DND-41 (cell line): ENCODE measurements at regions not wholly inside any gene's neighbourhood (a gene's known extent, or its start where the extent isn't known, plus 50 kb on each side); places are given as distances from the start of the nearest gene placed in this dataset.

ENCODE experiments used
- EZH2 ChIP-seq: IDR thresholded peaks from 3 replicates; pipeline ENCODE4 v1.6.1; 2012; ENCODE audit warnings: borderline replicate concordance, low read depth, mild to moderate bottlenecking, moderate library complexity, low read length, inconsistent platforms; ENCODE audit not compliant: severe bottlenecking
- TF ChIP-seq, protein P1 (sequence below): IDR thresholded peaks from 2 replicates; pipeline ENCODE4 v1.5.1; 2012; ENCODE audit warnings: borderline replicate concordance, low read length, moderate library complexity, mild to moderate bottlenecking; ENCODE audit not compliant: poor library complexity, severe bottlenecking; ENCODE audit errors: extremely low read depth

DNA sequence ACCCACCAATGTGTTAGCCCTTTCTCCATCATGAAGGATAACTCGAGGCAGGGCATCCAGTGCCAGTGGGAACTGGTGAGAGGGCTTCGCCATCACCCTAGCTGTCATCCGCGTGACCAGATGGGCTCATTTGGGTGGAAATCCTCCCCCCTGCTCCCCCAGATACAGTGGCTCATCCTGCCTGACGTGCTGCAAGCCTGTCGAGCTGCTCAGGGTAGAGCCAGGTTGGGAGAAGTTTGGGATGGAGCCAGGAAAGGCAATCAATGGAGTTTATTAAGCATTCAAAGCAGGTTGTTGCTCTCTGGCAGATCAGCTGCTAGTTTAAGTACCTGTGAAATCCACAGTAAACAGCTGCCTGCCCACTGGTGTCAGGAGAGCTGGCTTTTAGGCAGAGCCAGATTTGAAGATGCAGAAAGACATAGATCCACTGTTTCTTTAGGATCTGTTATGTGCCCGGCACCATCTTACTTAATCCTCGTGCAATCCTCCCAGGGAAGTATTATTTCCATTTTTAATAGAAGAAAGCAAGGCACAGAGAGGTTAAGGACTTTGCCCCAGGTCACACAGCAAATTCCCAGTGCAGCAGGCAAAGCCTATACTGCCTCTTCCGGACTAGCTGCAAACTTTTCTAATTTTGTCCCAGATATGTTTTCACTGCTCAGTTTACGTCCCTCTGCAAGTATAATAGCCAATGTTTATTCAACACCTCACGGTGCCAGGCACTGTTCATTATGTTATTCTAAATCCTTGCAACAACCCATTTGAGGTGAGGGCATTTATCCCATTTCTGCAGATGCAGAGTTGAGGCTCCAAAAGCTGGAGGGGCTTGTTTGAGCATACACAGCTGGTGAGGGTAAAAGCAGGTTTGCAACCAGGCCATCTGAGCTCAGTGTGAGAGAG, 54.1 kb upstream of the KCNG1 start:
- TF ChIP-seq, protein P1, sequence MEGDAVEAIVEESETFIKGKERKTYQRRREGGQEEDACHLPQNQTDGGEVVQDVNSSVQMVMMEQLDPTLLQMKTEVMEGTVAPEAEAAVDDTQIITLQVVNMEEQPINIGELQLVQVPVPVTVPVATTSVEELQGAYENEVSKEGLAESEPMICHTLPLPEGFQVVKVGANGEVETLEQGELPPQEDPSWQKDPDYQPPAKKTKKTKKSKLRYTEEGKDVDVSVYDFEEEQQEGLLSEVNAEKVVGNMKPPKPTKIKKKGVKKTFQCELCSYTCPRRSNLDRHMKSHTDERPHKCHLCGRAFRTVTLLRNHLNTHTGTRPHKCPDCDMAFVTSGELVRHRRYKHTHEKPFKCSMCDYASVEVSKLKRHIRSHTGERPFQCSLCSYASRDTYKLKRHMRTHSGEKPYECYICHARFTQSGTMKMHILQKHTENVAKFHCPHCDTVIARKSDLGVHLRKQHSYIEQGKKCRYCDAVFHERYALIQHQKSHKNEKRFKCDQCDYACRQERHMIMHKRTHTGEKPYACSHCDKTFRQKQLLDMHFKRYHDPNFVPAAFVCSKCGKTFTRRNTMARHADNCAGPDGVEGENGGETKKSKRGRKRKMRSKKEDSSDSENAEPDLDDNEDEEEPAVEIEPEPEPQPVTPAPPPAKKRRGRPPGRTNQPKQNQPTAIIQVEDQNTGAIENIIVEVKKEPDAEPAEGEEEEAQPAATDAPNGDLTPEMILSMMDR = no peak
- no peak for TF ChIP-seq EZH2
